Hepatocyte (in vitro differentiated cells): ENCODE measurements at regions not wholly inside any gene's neighbourhood (a gene's known extent, or its start where the extent isn't known, plus 50 kb on each side); places are given as distances from the start of the nearest gene placed in this dataset.

Experiments
- DNase-seq: peaks from one replicate; pipeline ENCODE4 v3.0.0-alpha.2; 2016; ENCODE audit warnings: low spot score
- H2AFZ ChIP-seq: fragments of 200-600 bp; sonication (generic); 2 replicates; pipeline ENCODE4 v1.6.0; 2016; ENCODE audit warnings: antibody characterized with exemption, mild to moderate bottlenecking
- H3K27ac ChIP-seq: fragments of 200-600 bp; sonication (generic); 2 replicates; pipeline ENCODE4 v1.5.1; 2016; ENCODE audit warnings: mild to moderate bottlenecking
- H3K27me3 ChIP-seq: fragments of 200-600 bp; sonication (generic); 2 replicates; pipeline ENCODE4 v1.6.1; 2016
- H3K36me3 ChIP-seq: fragments of 200-600 bp; sonication (generic); replicated peaks from 2 replicates; pipeline ENCODE4 v1.5.1; 2016; ENCODE audit warnings: low read depth; ENCODE audit not compliant: insufficient read depth
- H3K4me1 ChIP-seq: fragments of 200-600 bp; sonication (generic); 2 replicates; pipeline ENCODE4 v1.5.1; 2016; ENCODE audit warnings: mild to moderate bottlenecking, moderate library complexity; ENCODE audit not compliant: insufficient read depth
- H3K4me2 ChIP-seq: fragments of 200-600 bp; sonication (generic); 2 replicates; pipeline ENCODE4 v1.6.0; 2016
- H3K4me3 ChIP-seq: fragments of 200-600 bp; sonication (generic); 2 replicates; pipeline ENCODE4 v1.5.1; 2016; ENCODE audit warnings: mild to moderate bottlenecking
- H3K79me2 ChIP-seq: fragments of 200-600 bp; sonication (generic); 2 replicates; pipeline ENCODE4 v1.6.0; 2017; ENCODE audit warnings: mild to moderate bottlenecking
- H3K9me2 ChIP-seq: fragments of 200-600 bp; sonication (generic); replicated peaks from 2 replicates; pipeline ENCODE4 v1.6.0; 2017; ENCODE audit warnings: mild to moderate bottlenecking; ENCODE audit not compliant: insufficient read depth
- H3K9me3 ChIP-seq: fragments of 200-600 bp; sonication (generic); 2 replicates; pipeline ENCODE4 v1.5.1; 2016; ENCODE audit warnings: low read depth, mild to moderate bottlenecking
- H4K20me1 ChIP-seq: fragments of 200-600 bp; sonication (generic); 2 replicates; pipeline ENCODE4 v1.6.0; 2016; ENCODE audit warnings: mild to moderate bottlenecking; ENCODE audit not compliant: insufficient read depth, poor library complexity, severe bottlenecking
- CTCF ChIP-seq: fragments of 200-600 bp; sonication (generic); IDR thresholded peaks from 2 replicates; pipeline ENCODE4 v1.5.1; 2016; ENCODE audit warnings: antibody characterized with exemption, mild to moderate bottlenecking; ENCODE audit not compliant: poor library complexity
- EZH2 ChIP-seq: fragments of 200-600 bp; sonication (generic); IDR thresholded peaks from 2 replicates; pipeline ENCODE4 v1.6.1; 2016; ENCODE audit warnings: antibody characterized with exemption, mild to moderate bottlenecking, borderline replicate concordance
- EZH2phosphoT487 ChIP-seq: fragments of 200-600 bp; sonication (generic); IDR thresholded peaks from one replicate; pipeline ENCODE4 v1.6.1; 2018; ENCODE audit warnings: antibody characterized with exemption, mild to moderate bottlenecking, low read depth, moderate library complexity; ENCODE audit not compliant: unreplicated experiment, severe bottlenecking
- WGBS: methylation state at CpG from one replicate; pipeline ENCODE4 v1.1.6; 2016; ENCODE audit warnings: low lambda C conversion rate; ENCODE audit errors: missing lambda C conversion rate; 5-methylcytosine and 5-hydroxymethylcytosine counted together

DNA sequence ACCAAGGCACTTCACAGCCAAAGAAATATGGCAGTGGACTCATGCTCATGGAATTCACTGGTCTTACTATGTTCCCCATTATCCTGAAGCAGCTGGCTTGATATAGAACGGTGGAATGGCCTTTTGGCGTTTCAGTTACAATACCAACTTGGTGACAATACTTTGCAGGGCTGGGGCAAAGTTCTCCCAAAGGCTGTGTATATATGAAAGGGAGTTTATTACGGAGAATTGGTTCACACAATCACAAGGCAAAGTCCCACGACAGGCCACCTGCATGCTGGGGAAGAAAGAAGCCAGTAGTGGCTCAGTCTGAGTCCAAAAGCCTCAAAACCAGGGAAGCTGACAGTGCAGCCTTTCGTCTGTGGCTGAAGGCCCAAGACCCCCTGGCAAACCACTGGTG, 50.8 kb upstream of the SMARCAD1 start:
- Histone ChIP-seq H3K79me2 (no peaks in the 10 kb centered on the region), H3K4me1 (no peaks in the 10 kb centered on the region), H3K27ac (no peak overlapping the region), H3K27me3 (no peaks in the 10 kb centered on the region), H3K9me3 (no peaks in the 10 kb centered on the region), H3K9me2 (no peaks in the 10 kb centered on the region), H4K20me1 (no peaks in the 10 kb centered on the region), H3K4me2 (no peak overlapping the region), H2AFZ (no peak overlapping the region), H3K4me3 (no peak overlapping the region), H3K36me3 (no peaks in the 10 kb centered on the region)
- DNase-seq, result no peak
- WGBS, result 97% methylated on average over 5 of the region's 5 CpGs
- TF ChIP-seq EZH2phosphoT487 (no peak), CTCF (no peak), EZH2 (no peak)
